Jurkat, Clone E6-1 (cell line): ENCODE measurements at regions not wholly inside any gene's neighbourhood (a gene's known extent, or its start where the extent isn't known, plus 50 kb on each side); places are given as distances from the start of the nearest gene placed in this dataset.
"Not testable (repeated sequence)": the region's sequence is repeated elsewhere in the genome, so short reads cannot be mapped to it uniquely, and the experiment has no call there.

Experiments
- DNase-seq: peaks from one replicate; pipeline ENCODE4 v3.0.0-alpha.2; 2011; ENCODE audit warnings: low read depth, low spot score
- H3K4me3 ChIP-seq: 2 replicates; pipeline ENCODE4 v1.5.1; 2011; ENCODE audit warnings: mild to moderate bottlenecking, low read length, control low read depth, moderate library complexity

DNA sequence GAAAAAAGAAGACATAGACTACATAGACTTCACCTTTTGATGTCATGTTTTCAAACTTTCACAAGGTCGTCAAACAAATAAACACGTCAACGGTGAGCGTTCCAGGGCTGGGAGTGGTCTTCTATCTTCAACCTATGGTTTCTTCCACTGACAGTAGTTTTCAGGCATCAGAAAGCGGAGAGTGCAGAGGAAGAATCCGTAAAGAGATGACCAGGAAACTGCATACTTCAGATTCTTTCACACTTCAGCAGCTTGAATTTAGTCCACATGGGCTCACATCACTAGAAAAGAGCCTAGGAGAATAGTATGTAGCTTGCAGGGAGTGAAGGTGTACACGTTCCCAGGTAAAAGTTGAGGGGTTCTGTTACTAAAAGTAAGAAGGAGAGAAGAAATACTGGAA is 58.5 kb downstream of the NPY1R start:
- no peak for DNase-seq
- no peak overlapping the region for H3K4me3 ChIP-seq

DNA sequence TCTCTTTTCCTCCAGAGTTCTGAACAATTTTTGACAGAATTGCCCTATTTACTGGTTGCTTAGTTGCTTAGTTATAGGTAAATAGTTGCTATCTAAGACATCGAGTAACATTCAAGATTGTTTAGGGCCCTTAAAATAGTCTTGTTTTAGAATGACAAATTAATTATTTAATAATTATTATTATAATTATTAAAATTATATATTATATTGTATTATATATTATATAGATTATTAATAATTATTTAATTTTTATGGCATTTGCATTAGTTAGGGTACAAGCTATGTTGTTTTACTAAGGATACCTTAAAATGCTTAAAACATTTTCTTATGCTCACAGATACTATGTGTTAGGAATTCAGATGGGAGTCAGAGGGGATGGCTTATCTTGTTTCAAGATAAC is 59.2 kb downstream of the NPY1R start:
- H3K4me3 ChIP-seq: no peak overlapping the region
- no peak for DNase-seq

DNA sequence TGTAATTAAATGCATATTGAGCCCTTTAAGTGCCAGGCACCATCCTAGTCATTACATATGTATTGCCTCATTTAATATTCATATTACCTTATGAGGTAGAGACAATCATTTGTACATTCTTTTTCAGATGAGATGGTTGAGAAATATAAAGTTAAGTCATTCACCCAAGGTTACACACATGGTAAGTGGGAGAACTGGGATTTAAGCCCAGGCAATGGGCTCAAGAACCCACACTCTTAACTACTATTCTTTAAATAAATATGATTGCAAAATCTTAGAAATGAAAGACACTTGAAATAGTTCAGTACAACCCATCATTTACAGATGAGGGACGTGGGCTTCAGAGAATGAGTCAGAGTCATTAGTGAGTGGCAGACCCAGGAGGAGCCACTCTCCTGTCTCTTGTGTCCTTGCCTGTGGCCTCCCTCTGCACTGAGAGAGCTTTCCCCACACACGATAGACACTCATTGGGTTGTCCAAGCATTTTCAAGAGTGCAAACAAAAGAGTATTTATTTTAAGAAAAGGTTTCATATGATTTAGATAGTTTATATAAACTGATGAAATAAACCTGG is 60.8 kb downstream of the NPY1R start:
- H3K4me3 ChIP-seq: no peak overlapping the region
- DNase-seq: no peak

DNA sequence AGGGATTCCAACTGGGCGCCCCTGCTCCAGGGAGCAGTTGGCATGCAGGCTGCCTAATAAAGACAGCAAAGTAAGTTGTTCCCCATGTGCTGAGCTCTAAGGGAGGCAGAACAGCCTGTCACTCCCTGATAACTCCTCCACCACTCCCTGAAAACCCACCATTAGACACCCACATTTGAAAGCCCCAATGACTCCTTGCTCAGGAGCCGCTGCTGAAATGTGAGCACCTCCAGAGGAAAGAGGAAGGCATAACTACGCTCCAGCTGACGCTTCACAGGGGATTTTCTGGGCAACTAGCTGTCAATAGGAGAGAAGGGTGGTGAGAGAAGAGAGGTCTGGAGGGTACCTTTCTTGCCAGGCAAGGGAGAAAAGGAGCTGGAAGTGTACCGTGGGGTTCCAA is 62.5 kb downstream of the NPY1R start:
- no peak overlapping the region for H3K4me3 ChIP-seq
- no peak for DNase-seq

DNA sequence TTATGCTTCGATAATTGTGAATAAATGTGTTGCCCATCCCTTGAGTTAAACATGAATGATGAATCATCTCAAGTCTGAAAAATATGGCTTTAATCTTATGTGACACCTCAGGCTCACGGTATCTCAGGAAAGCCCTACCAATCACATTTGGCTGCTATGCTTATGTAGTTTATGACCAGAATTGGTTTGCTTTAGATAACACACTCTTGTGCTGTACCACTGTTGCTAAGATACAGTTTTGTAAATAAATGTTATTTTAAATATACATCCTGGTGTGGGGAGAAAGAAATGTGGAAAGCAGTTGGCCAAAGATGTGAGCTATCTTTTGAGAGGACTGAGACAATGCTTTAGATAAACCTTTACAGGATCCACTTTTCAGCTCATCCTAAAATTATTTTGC is 63.2 kb downstream of the NPY1R start:
- DNase-seq: no peak
- no peak overlapping the region for H3K4me3 ChIP-seq

DNA sequence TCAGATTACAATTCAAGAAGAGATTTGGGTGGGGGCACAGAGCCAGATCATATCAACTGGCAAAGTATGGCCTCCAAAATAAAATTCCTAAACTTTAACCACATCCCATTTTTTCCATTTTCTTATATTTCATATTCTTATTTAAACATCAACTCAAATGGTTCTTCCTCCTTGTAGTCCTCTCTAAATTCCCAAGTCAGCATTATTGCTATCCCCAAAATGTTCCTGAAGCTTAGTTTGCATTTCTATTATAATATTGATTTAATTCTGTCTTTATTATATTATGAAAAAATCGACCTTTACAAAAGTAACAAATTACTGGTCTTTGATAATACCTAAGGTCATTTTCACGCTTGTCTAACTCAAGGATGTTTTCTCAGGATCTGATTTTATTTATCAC is 67.5 kb downstream of the NPY1R start:
- DNase-seq: no peak
- no peak overlapping the region for H3K4me3 ChIP-seq

DNA sequence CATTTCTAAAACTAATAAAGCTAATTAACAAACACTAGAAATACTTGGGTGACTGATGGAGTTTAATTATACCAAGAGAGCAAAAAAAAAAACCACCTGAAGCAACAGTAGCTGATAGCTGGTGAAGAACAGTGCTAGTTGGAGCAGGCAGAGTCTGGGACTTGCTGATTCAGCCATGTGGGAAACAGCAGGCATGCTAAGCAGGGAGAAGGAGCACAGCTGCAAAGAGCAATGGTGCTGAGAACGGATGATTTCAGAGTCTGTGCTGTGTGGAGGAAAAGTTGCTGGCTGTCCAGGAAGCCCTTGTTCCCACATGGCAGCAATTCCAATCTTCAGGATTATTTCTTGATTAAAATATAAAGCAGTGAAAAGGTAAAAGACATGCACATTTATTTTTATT is 68.8 kb downstream of the NPY1R start:
- no peak overlapping the region for H3K4me3 ChIP-seq
- DNase-seq: no peak

DNA sequence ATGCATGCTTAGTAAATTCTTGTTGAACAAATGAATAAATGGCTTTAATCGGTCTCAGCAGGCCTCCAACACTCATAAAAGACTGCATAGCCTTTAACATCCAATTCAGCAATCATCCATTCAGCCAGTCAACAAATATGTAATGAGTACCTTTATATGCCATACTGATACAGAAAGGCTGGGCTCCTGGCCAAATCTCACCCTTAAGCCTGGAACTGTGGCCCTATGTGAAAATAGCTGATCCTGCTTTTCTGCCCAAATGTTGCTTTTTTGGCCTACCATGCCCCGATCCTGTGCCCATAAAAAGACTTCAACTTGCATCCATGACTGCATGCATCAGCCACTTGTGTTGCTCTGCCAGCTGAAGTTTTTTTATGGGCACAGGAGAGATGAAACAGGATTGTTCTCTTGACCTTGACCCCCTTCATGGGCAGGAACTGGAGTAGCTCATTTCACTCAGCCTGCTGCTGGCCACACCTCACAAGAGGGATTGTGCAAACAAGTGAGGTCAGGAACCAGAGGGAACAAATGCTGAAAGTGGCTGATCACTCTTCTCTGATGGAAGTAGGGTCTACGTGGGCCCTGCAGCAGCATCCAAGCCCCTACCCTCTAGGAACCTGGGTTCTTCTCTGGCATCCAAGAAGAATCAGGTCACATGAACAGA is 75.6 kb downstream of the NPY1R start:
- H3K4me3 ChIP-seq: no peak overlapping the region
- DNase-seq: no peak

DNA sequence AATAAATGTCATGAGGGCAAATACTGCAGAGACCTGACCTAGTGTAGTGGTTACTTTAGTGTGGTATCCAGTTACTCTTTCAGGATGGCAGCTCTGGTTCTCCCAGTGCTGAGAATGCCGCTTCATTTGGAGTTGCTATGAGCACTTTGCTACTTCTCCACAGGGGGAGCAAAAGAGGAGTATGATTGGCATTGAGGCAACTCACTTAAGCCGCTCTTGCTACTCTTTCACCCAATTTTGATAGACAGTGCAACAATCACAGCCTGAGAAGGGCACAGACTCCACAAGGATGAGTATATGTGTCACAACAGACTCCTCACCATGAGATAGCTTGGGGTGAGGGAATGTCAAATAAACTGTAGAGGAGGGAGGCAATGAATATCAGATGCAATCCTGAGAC is 81.2 kb downstream of the NPY1R start:
- no peak overlapping the region for H3K4me3 ChIP-seq
- peak; percentile 11 for DNase-seq

DNA sequence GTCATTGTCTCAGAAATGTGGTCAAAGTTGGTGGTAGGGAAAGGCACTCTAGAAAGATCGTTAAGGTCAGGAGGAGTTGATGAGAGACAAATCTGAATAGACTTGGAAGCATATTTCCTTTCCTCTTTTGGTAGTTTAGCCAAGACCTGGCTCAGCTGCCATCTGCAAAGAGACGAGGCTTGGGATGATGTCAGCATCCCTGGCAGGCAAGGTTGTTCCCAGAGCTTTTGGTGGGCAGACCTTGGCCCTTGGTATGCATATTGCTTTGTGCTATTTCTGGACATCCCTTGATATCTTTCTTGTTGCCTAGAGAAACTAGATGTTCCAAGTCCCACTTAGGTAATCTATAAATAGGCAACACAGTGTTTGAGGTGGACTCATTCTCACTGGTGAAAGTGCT is 82.4 kb upstream of the NAF1 start:
- DNase-seq: no peak
- no peak overlapping the region for H3K4me3 ChIP-seq

DNA sequence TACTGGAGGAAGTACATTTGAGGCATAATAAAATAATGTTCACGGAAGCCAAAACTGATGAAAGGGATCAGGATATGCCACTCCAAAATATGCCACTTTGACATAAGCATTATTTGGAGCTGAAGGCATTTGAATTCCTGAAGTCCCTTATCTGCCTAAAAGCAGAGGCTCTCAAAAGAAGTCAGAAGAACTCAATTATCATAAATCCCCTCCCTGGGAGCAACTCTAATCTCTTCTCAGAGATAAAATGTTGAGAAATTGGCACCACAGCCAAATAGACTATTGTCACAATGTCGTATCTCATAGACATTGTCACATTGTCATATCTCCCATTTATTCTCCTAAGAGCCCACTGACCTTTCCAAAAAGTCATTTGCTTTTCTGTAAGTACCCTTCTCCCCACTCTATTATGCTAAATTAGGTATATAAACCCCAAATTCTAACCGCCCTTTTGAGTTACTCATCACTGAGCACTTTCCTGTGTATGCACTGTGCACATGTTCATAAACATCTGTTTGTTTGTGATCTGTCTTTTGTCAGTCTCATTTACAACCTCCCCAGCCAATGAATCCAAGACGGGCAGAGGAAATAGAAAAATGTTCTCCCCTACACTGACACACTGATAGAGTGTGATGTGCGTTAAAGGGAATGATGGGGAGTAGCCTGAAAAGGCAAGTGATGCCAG is 78.5 kb upstream of the NAF1 start:
- H3K4me3 ChIP-seq: no peak overlapping the region
- no peak for DNase-seq

DNA sequence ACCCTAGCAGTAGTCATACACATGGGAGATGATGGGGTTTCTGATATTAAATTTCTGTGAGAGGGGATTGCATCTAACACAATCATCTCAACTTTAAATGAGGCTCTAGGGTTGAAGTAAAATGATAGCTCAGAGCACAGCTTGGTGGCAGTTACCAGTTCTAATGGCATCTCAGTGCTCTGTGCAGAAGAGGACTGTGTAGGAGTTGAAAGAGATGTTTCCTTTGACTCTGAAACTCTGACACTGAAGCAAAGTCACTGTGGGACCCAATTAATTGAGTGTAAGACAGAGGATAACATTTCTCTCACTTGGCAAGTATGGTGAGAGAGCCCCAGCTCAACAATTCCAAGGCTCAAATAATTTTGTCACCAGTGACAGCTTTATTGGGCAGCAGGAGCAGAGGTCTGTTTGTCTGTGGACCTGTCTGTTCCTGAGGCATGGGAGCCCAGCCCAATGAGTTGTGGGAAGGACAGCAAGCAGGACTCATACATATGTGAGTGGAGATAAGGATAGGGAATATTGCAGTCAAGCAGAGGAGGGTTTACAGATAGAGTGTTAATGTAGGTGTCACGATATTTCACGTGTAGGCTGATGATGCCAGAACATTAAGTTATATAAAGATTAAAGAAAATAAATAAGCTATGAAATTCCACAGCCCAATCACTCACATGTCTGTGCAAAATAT is 76.7 kb upstream of the NAF1 start:
- H3K4me3 ChIP-seq: no peak overlapping the region
- DNase-seq: no peak

DNA sequence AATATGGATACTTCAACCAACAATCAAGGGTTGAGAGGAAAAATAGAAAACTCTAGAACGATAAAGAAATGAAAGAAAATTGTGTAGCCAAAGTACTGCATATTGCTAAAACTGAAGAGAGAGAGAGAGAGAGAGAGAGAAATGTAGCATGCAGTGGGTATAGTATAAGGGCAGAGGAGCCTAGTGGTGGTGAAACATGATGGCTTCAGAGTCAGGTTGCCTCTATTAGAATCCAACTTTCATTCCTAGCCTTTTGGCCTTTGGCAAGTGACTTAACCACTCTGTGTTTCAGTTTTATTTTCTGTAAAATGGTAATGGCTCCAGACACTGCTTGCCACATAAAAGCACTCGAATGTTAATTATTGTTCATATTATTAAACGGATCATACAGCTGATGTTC is 71.2 kb upstream of the NAF1 start:
- no peak for DNase-seq

DNA sequence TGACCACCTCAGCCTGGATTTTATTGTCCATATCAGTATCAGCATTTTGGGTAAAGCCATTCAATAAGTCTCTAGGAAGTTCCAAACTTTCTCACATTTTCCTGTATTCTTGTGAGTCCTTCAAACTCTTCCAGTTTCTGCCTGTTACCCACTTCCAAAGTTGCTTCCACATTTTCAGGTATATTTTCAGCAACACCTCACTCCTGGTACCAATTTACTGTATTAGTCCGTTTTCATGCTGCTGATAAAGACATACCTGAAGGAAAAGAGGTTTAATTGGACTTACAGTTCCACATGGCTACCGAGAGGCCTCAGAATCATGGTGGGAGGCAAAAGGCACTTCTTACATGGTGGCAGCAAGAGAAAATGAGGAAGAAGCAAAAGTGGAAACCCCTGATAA is 69.7 kb upstream of the NAF1 start:
- DNase-seq, H3K4me3 ChIP-seq: not testable (repeated sequence)

More for the DNA sequence above, 71.2 kb upstream of the NAF1 start:
- H3K4me3 ChIP-seq: no peak overlapping the region

DNA sequence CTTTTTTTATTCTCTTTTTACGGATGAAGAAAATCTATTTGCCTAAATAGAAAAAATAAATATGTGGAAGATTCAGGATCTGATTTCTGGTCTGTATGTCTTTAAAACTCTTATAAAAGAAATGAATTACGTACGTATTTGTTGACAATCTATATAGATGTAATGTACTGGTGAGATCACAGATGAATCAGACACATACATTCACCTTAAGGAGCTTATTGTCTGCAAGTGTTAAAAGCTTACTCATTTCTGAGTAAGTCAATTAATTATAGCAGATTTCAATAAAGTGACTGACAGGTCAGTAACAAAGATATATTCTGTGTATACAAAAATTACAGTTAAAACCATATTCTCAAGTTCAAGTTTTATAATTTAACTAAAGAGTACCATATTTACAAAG is 66.6 kb upstream of the NAF1 start:
- no peak overlapping the region for H3K4me3 ChIP-seq
- DNase-seq: no peak

DNA sequence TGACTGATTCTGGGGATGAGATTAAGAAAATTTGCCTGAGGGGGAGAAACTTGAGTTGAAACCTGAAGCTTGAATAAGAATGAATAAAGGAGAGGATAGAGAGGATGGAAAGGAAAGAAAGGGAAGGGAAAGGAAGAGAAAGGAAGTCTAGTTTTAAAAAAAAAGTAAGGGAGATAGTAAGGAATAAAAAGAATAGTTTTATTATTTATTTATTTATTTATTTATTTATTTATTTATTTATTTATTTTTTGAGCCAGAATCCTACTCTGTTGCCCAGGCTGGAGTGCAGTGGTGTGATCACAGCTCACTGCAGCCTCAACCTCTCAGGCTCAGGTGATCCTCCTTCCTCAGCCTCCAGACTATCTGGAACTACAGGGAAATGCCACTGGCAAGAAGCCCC is 62.0 kb upstream of the NAF1 start:
- DNase-seq: no peak
- no peak overlapping the region for H3K4me3 ChIP-seq

DNA sequence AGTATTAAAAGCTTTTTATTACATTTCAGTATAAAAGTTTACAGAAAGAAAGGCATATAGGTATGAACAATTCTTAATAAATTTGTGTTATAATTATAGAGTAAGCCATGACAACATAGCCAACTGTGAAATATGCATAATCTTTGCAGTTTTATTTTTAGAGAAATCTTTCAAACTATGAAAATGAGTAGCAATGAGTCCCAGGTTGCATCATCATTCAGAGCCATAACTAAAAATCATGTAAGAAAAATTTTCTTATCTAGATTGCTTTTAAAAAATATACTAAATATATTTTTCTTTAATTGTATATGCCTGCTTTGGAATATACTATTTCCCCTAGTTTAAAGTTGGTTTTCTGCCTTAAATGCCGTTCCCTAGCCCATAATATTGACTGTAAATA is 54.8 kb upstream of the NAF1 start:
- no peak overlapping the region for H3K4me3 ChIP-seq
- no peak for DNase-seq

DNA sequence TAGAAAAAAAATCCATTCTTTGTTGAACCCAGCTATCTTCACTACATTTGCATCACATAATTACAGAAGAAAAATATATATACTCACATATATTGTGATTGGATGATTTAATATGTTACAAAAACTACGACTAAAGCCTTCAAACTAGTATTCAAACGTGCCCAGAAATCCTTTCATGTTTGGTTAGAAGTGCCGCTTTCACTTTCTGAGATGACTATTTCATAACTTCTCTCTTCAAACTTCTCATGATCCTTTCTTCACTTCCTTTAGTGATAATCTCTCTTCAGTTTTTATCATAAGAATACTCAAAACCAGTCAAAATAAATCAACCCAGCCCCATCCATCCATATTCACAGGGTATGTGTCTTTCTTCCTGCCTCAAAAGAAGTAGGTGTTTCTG is 50.8 kb upstream of the NAF1 start:
- no peak overlapping the region for H3K4me3 ChIP-seq
- no peak for DNase-seq
